T-cell (primary cell): ENCODE measurements at regions not wholly inside any gene's neighbourhood (a gene's known extent, or its start where the extent isn't known, plus 50 kb on each side); places are given as distances from the start of the nearest gene placed in this dataset.
"Not testable (repeated sequence)": the region's sequence is repeated elsewhere in the genome, so short reads cannot be mapped to it uniquely, and the experiment has no call there.

Source experiments
- ATAC-seq, 4 experiments: fragments of 200-7000 bp in 3 of 4; fragments of 150-1000 bp in 1 of 4; cut with Tn5 transposase; replicated peaks in 1 of 4; 1 replicate in 3 of 4; 2 replicates in 1 of 4; pipeline ENCODE4 v1.10.0; 2021; ENCODE audit warnings: moderate library complexity in 3 of 4, mild to moderate bottlenecking in 2 of 4, moderate number of reproducible peaks in 1 of 4
- CTCF ChIA-PET, 2 donors: fragments of 300-600 bp; sonication (Branson Sonifier 250); formaldehyde crosslinking; loops; one replicate each; lab custom pipeline; 2022; ENCODE audit warnings: antibody characterized with exemption in 2 of 2; lab: Charles Lee
- POLR2A ChIA-PET, 2 donors: fragments of 300-600 bp; sonication (Branson Sonifier 250); formaldehyde crosslinking; loops; one replicate each; lab custom pipeline; 2022; ENCODE audit warnings: antibody characterized with exemption in 2 of 2; lab: Charles Lee
- DNase-seq, 35 experiments: peaks; one replicate each; pipeline versions ENCODE4 v3.0.0 to v3.0.0-alpha.2; 2013 to 2023
- H3K27ac ChIP-seq: one replicate; pipeline ENCODE4 v1.5.1; 2013; ENCODE audit warnings: low read length
- H3K27me3 ChIP-seq, 2 experiments: replicated peaks in 1 of 2; 1 replicate in 1 of 2; 2 replicates in 1 of 2; pipeline versions ENCODE4 v1.6.1 to v1.7.0; 2013; ENCODE audit warnings: low read length in 1 of 2, mixed read lengths in 1 of 2; ENCODE audit not compliant: control insufficient read depth in 2 of 2, insufficient read depth in 2 of 2; ENCODE audit errors: extremely low read depth in 1 of 2
- H3K36me3 ChIP-seq, 2 donors: 1 replicate in 1 of 2; 2 replicates in 1 of 2; pipeline versions ENCODE4 v1.6.1 to v1.7.0; 2013; ENCODE audit warnings: low read length in 1 of 2; ENCODE audit not compliant: control insufficient read depth in 2 of 2, insufficient read depth in 1 of 2; ENCODE audit errors: extremely low read depth in 1 of 2
- H3K4me1 ChIP-seq, 2 experiments: 1 replicate in 1 of 2; 2 replicates in 1 of 2; pipeline versions ENCODE4 v1.6.1 to v1.7.0; 2013; ENCODE audit warnings: low read length in 2 of 2, mixed read lengths in 1 of 2; ENCODE audit not compliant: insufficient read depth in 2 of 2, control insufficient read depth in 1 of 2; ENCODE audit errors: extremely low read depth in 1 of 2
- H3K4me3 ChIP-seq, 2 donors: 1 replicate in 1 of 2; 2 replicates in 1 of 2; pipeline versions ENCODE4 v1.5.1 to v1.7.0; 2013; ENCODE audit warnings: mild to moderate bottlenecking in 2 of 2, low read length in 1 of 2, moderate library complexity in 1 of 2; ENCODE audit not compliant: control insufficient read depth in 1 of 2; ENCODE audit errors: extremely low read depth in 1 of 2
- H3K9me3 ChIP-seq: 2 replicates; pipeline ENCODE4 v1.7.0; 2013
- H3K27ac Mint-ChIP-seq, 2 donors: one replicate each; pipeline ENCODE4 v1.8.0; 2020 to 2021; ENCODE audit warnings: mild to moderate bottlenecking in 2 of 2, mixed read lengths in 2 of 2
- H3K27me3 Mint-ChIP-seq, 2 donors: one replicate each; pipeline ENCODE4 v1.8.0; 2021 to 2022; ENCODE audit warnings: mixed read lengths in 2 of 2
- H3K36me3 Mint-ChIP-seq: one replicate; pipeline ENCODE4 v1.8.0; 2021; ENCODE audit warnings: mixed read lengths
- H3K4me1 Mint-ChIP-seq, 3 donors: one replicate each; pipeline ENCODE4 v1.8.0; 2020 to 2022; ENCODE audit warnings: mixed read lengths in 3 of 3, mild to moderate bottlenecking in 1 of 3
- H3K4me3 Mint-ChIP-seq, 3 donors: one replicate each; pipeline ENCODE4 v1.8.0; 2020 to 2022; ENCODE audit warnings: mild to moderate bottlenecking in 3 of 3, mixed read lengths in 3 of 3, moderate library complexity in 3 of 3
- H3K9me3 Mint-ChIP-seq, 3 donors: one replicate each; pipeline ENCODE4 v1.8.0; 2020 to 2022; ENCODE audit warnings: mixed read lengths in 3 of 3
- WGBS: methylation state at CpG from one replicate; pipeline ENCODE4 v1.1.5; 2013; ENCODE audit warnings: missing lambda C conversion rate; ENCODE audit not compliant: insufficient coverage; 5-methylcytosine and 5-hydroxymethylcytosine counted together

DNA sequence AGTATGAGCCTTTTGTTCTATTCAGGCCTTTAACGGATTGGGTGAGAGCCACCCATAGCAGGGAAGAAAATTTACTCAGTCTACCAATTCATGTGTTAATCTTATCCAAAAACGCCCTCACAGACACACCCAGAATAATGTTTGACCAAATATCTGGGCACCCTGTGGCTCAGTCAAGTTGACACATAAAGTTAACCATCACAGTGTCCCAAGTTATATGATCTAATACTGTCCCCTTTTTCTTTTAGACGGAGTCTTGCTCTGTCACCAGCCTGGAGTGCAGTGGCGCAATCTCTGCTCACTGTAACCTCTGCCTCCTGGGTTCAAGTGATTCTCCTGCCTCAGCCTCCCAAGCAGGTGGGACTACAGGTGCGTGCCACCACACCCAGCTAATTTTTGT, 83.6 kb upstream of the GRK3 start:
- 85% methylated on average over 4 of the region's 5 CpGs for WGBS
- POLR2A ChIA-PET, H3K4me1 Mint-ChIP-seq, H3K27me3 Mint-ChIP-seq, H3K4me1 ChIP-seq, H3K4me3 Mint-ChIP-seq, H3K27me3 ChIP-seq, H3K27ac ChIP-seq, H3K27ac Mint-ChIP-seq, CTCF ChIA-PET, H3K9me3 Mint-ChIP-seq, ATAC-seq, DNase-seq, H3K9me3 ChIP-seq, H3K4me3 ChIP-seq: not testable (repeated sequence)
- peaks cover 0 to 17% of the 10 kb centered on the region in 2 donors for H3K36me3 ChIP-seq
- H3K36me3 Mint-ChIP-seq = peaks cover 36% of the 10 kb centered on the region

DNA sequence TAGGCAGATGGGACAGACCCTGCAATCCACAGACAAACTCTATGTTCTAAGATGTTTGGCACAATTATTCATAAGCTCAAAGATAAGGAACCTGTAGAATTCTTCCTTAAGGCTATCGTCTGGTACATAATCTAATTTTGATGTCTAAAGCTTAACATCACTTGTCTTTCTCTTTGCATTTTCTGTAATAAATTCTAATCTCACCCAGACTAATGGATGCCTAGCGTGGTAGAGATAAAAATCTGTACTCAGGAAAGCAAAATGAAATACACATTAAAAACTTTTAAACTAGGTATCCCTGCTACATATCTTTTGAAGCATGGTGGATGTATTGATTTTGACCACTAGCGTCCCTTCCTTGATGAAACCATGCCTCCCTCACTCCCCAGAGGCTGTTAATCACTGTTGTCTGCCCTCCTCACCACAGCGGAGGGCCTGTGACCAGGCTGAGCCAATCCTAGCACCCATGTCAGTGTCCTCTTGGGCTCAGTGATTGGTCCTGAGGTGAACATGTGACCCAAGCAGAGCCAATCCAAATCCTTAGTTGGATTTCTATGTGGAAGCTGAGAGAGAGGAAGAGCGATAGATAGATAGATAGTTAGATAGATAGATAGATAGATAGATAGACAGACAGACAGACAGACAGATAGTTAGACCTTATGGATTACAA, 82.2 kb upstream of the GRK3 start:
- no peak overlapping the region for H3K27ac Mint-ChIP-seq
- ChIA-PET POLR2A (no interaction called here), CTCF (no interaction called here)
- Histone ChIP-seq H3K36me3 (peaks cover 0 to 17% of the 10 kb centered on the region in 2 donors), H3K4me1 (no peaks in the 10 kb centered on the region), H3K27ac (no peak overlapping the region), H3K9me3 (no peaks in the 10 kb centered on the region), H3K27me3 (peaks cover 0 to 5% of the 10 kb centered on the region in 2 experiments), H3K4me3 (no peak overlapping the region)
- H3K4me1 Mint-ChIP-seq = no peaks in the 10 kb centered on the region
- no peaks in the 10 kb centered on the region for H3K27me3 Mint-ChIP-seq
- DNase-seq (no peak), ATAC-seq (no peak)
- peaks cover 0 to 4% (median 4%) of the 10 kb centered on the region in 3 donors for H3K9me3 Mint-ChIP-seq
- H3K36me3 Mint-ChIP-seq = peaks cover 29% of the 10 kb centered on the region
- WGBS = no CpG with 5 or more reads among the region's 5 CpGs
- no peak overlapping the region for H3K4me3 Mint-ChIP-seq

GRCh38 chr22:25482868-25483639, 81.4 kb upstream of the GRK3 start:
- ChIA-PET CTCF (interaction anchor here in 1 of 2 donors (1.2 kb wide), 1 partner anchor 35 kb away, joined by 3 read pairs; no protein-coding TSS in a partner anchor), POLR2A (no interaction called here)
- Histone ChIP-seq H3K36me3 (peaks cover 0 to 17% of the 10 kb centered on the region in 2 donors), H3K9me3 (no peaks in the 10 kb centered on the region), H3K27ac (no peak overlapping the region), H3K27me3 (peaks cover 0 to 1% of the 10 kb centered on the region in 2 experiments), H3K4me3 (no peak overlapping the region), H3K4me1 (no peaks in the 10 kb centered on the region)
- Mint-ChIP-seq H3K4me1 (no peaks in the 10 kb centered on the region), H3K27ac (no peak overlapping the region), H3K36me3 (peaks cover 24% of the 10 kb centered on the region), H3K9me3 (peaks cover 0 to 4% (median 4%) of the 10 kb centered on the region in 3 donors), H3K27me3 (no peaks in the 10 kb centered on the region), H3K4me3 (no peak overlapping the region)
- ATAC-seq (no peak), DNase-seq (no peak)
- 100% methylated on average over 1 of the region's 3 CpGs for WGBS

- H3K27ac ChIP-seq = no peak overlapping the region
- ATAC-seq (no peak), DNase-seq (no peak)
- no peak overlapping the region for H3K4me3 ChIP-seq
- H3K9me3 ChIP-seq = no peaks in the 10 kb centered on the region
- Mint-ChIP-seq H3K4me3 (no peak overlapping the region), H3K36me3 (peaks cover 24% of the 10 kb centered on the region), H3K4me1 (no peaks in the 10 kb centered on the region), H3K27ac (no peak overlapping the region), H3K9me3 (peaks cover 0 to 4% (median 4%) of the 10 kb centered on the region in 3 donors), H3K27me3 (no peaks in the 10 kb centered on the region)
- H3K27me3 ChIP-seq = no peaks in the 10 kb centered on the region
- H3K36me3 ChIP-seq = peaks cover 0 to 17% of the 10 kb centered on the region in 2 donors
- WGBS = 88% methylated on average over 1 of the region's 1 CpG
- H3K4me1 ChIP-seq = no peaks in the 10 kb centered on the region
- ChIA-PET CTCF (interaction anchor here in 1 of 2 donors (1.2 kb wide), 1 partner anchor 36 kb away, joined by 3 read pairs; no protein-coding TSS in a partner anchor), POLR2A (no interaction called here)
Observed at GRCh38 chr22:25483931-25484330, 80.5 kb upstream of the GRK3 start.

DNA sequence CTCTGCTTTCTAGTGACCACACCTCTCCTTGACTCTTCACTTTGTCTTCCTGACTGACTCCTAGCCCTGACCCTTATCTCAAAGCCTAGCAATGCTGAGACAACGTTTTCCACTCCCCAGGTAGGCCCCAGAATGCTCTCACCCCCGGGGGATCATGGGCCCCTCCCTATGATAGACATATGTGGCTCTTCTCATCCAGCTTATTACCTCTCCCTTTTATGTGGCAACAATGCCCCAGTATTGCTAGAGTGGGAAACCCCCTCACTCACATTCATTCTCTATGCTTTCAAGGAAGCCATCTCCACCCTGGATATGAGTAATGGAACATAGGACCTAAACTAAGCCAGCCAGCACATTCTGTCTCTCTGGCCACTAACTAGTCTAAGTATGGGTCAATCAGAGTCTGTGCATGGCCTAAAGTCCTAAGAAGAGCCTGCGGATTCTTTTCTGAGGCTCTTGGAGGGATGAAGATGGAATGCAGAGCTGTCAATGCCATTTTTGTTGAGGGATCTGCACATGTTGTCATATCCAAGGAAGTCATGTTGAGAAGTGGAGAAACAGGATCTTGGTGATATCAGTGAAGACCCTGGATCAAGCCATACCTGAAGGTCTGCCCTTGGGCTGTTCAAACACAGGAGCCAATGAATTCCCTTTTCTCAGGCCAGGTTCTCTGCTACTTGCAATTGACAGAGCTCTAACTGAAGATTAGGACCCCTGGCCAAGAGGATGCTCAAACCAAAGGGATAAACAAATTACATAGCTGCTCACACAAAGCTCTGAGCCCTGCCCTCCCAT, 79.8 kb upstream of the GRK3 start:
- 50% methylated on average over 2 of the region's 3 CpGs for WGBS
- Mint-ChIP-seq H3K9me3 (peaks cover 0 to 4% (median 4%) of the 10 kb centered on the region in 3 donors), H3K36me3 (peaks cover 27% of the 10 kb centered on the region), H3K27me3 (no peaks in the 10 kb centered on the region), H3K27ac (no peak overlapping the region), H3K4me1 (no peaks in the 10 kb centered on the region), H3K4me3 (no peak overlapping the region)
- CTCF ChIA-PET = no interaction called here
- no peak for DNase-seq
- Histone ChIP-seq H3K4me1 (no peaks in the 10 kb centered on the region), H3K4me3 (no peak overlapping the region), H3K9me3 (no peaks in the 10 kb centered on the region), H3K36me3 (peaks cover 0 to 17% of the 10 kb centered on the region in 2 donors), H3K27me3 (no peaks in the 10 kb centered on the region), H3K27ac (no peak overlapping the region)
- ATAC-seq = no peak
- POLR2A ChIA-PET = interaction anchor here in 1 of 2 donors (0.6 kb wide), 1 partner anchor 9 kb away, joined by 3 read pairs; no protein-coding TSS in a partner anchor
